HEK293 (cell line): ENCODE measurements at regions not wholly inside any gene's neighbourhood (a gene's known extent, or its start where the extent isn't known, plus 50 kb on each side); places are given as distances from the start of the nearest gene placed in this dataset.
"Not testable (repeated sequence)": the region's sequence is repeated elsewhere in the genome, so short reads cannot be mapped to it uniquely, and the experiment has no call there.

Experiments
- CTCF ChIA-PET: fragments of 350-600 bp; formaldehyde crosslinking; extraction: SDS; loops from one replicate; lab custom pipeline; 2021; ENCODE audit warnings: antibody characterized with exemption; lab: Yijun Ruan, JAX
- POLR2A ChIA-PET: fragments of 300-600 bp; formaldehyde crosslinking; extraction: SDS; loops from one replicate; lab custom pipeline; 2020; ENCODE audit warnings: antibody characterized with exemption, inconsistent platforms; lab: Yijun Ruan, JAX
- H3K27ac ChIP-seq: fragments of 200-500 bp; sonication (Bioruptor generic); 2 replicates; pipeline ENCODE4 v1.5.1; 2014; ENCODE audit warnings: low read depth, low read length, control low read depth, inconsistent platforms; ENCODE audit errors: extremely low read depth
- H3K36me3 ChIP-seq, 2 experiments: fragments of 200-500 bp in 1 of 2; sonication (Bioruptor generic) in 1 of 2; 1 replicate in 1 of 2; 2 replicates in 1 of 2; pipeline ENCODE4 v1.5.1; 2014 to 2017; ENCODE audit warnings: inconsistent platforms in 2 of 2, low read length in 2 of 2; ENCODE audit not compliant: control insufficient read depth in 2 of 2, insufficient read depth in 1 of 2
- H3K4me1 ChIP-seq: fragments of 200-500 bp; sonication (Bioruptor generic); 2 replicates; pipeline ENCODE4 v1.5.1; 2014; ENCODE audit warnings: mild to moderate bottlenecking, low read length, inconsistent platforms; ENCODE audit not compliant: control insufficient read depth, insufficient read depth
- H3K4me3 ChIP-seq: 2 replicates; pipeline ENCODE4 v1.5.1; 2011; ENCODE audit warnings: low read depth, mild to moderate bottlenecking, control low read depth, low read length, moderate library complexity
- H3K9me3 ChIP-seq: fragments of 200-500 bp; sonication (Bioruptor generic); 2 replicates; pipeline ENCODE4 v1.5.1; 2014; ENCODE audit warnings: low read depth, low read length, inconsistent platforms; ENCODE audit not compliant: control insufficient read depth, insufficient read depth
- KLF10 ChIP-seq: fragments of 450-650 bp; IDR thresholded peaks from 2 replicates; pipeline ENCODE4 v1.5.1; 2018; ENCODE audit warnings: missing biosample characterization, mild to moderate bottlenecking, missing genetic modification characterization
- KLF16 ChIP-seq: fragments of 450-650 bp; formaldehyde crosslinking; IDR thresholded peaks from 2 replicates; pipeline ENCODE4 v1.5.1; 2017; ENCODE audit warnings: missing biosample characterization, missing genetic modification characterization
- SALL2 ChIP-seq: fragments of 450-650 bp; formaldehyde crosslinking; IDR thresholded peaks from 2 replicates; pipeline ENCODE4 v1.5.0; 2017; ENCODE audit warnings: missing biosample characterization, mild to moderate bottlenecking, missing genetic modification characterization, borderline replicate concordance
- SETDB1 ChIP-seq: IDR thresholded peaks from one replicate; pipeline ENCODE4 v1.6.1; 2017; ENCODE audit warnings: mild to moderate bottlenecking, low read length, moderate library complexity, mixed read lengths; ENCODE audit not compliant: insufficient read length
- TCF7L2 ChIP-seq: IDR thresholded peaks from 2 replicates; pipeline ENCODE4 v1.6.1; 2011; ENCODE audit warnings: low read depth, mild to moderate bottlenecking, inconsistent platforms, low read length, moderate library complexity, borderline replicate concordance
- ZBTB1 ChIP-seq: fragments of 450-650 bp; formaldehyde crosslinking; IDR thresholded peaks from 2 replicates; pipeline ENCODE4 v1.5.1; 2016; ENCODE audit warnings: missing biosample characterization, missing genetic modification characterization
- ZNF169 ChIP-seq: fragments of 450-650 bp; formaldehyde crosslinking; IDR thresholded peaks from 2 replicates; pipeline ENCODE4 v1.5.1; 2016; ENCODE audit warnings: missing biosample characterization, missing genetic modification characterization
- ZNF19 ChIP-seq: fragments of 450-650 bp; formaldehyde crosslinking; IDR thresholded peaks from 2 replicates; pipeline ENCODE4; 2016; ENCODE audit warnings: missing biosample characterization, missing genetic modification characterization, low read depth
- ZNF211 ChIP-seq: fragments of 450-650 bp; formaldehyde crosslinking; IDR thresholded peaks from 2 replicates; pipeline ENCODE4 v1.5.1; 2016; ENCODE audit warnings: low read depth, missing biosample characterization, missing genetic modification characterization
- ZNF292 ChIP-seq: fragments of 450-650 bp; formaldehyde crosslinking; IDR thresholded peaks from 2 replicates; pipeline ENCODE4 v1.5.1; 2016; ENCODE audit warnings: low read depth, missing biosample characterization, missing genetic modification characterization, borderline replicate concordance
- ZNF324 ChIP-seq: fragments of 450-650 bp; formaldehyde crosslinking; IDR thresholded peaks from 2 replicates; pipeline ENCODE4 v1.5.1; 2016; ENCODE audit warnings: missing biosample characterization, missing genetic modification characterization
- ZNF501 ChIP-seq: fragments of 450-650 bp; formaldehyde crosslinking; IDR thresholded peaks from 2 replicates; pipeline ENCODE4 v1.5.1; 2016; ENCODE audit warnings: missing biosample characterization, missing genetic modification characterization
- ZNF585B ChIP-seq: fragments of 450-650 bp; formaldehyde crosslinking; IDR thresholded peaks from 2 replicates; pipeline ENCODE4 v1.5.1; 2016; ENCODE audit warnings: missing biosample characterization, missing genetic modification characterization
- ZNF596 ChIP-seq: fragments of 450-650 bp; IDR thresholded peaks from 2 replicates; pipeline ENCODE4 v1.5.0; 2018; ENCODE audit warnings: missing biosample characterization, mild to moderate bottlenecking, missing genetic modification characterization, moderate library complexity
- ZNF76 ChIP-seq: fragments of 450-650 bp; formaldehyde crosslinking; IDR thresholded peaks from 2 replicates; pipeline ENCODE4; 2016; ENCODE audit warnings: low read depth, missing biosample characterization, missing genetic modification characterization, borderline replicate concordance
- ZNF791 ChIP-seq: fragments of 450-650 bp; formaldehyde crosslinking; IDR thresholded peaks from 2 replicates; pipeline ENCODE4 v1.5.1; 2016; ENCODE audit warnings: missing biosample characterization, missing genetic modification characterization
- ZNF792 ChIP-seq: fragments of 450-650 bp; formaldehyde crosslinking; IDR thresholded peaks from 2 replicates; pipeline ENCODE4 v1.5.1; 2016; ENCODE audit warnings: missing biosample characterization, missing genetic modification characterization
- ZSCAN16 ChIP-seq: fragments of 450-650 bp; formaldehyde crosslinking; IDR thresholded peaks from 2 replicates; pipeline ENCODE4 v1.5.1; 2016; ENCODE audit warnings: missing biosample characterization, missing genetic modification characterization
- ZXDB ChIP-seq: fragments of 450-650 bp; formaldehyde crosslinking; IDR thresholded peaks from 2 replicates; pipeline ENCODE4 v1.5.1; 2016; ENCODE audit warnings: missing biosample characterization, missing genetic modification characterization
- TF ChIP-seq, protein P1 (sequence below): fragments of 450-650 bp; formaldehyde crosslinking; optimal IDR thresholded peaks from 2 replicates; pipeline ENCODE3; 2016; ENCODE audit warnings: missing biosample characterization, mild to moderate bottlenecking, missing genetic modification characterization
- TF ChIP-seq, protein P2 (sequence below): fragments of 450-650 bp; formaldehyde crosslinking; IDR thresholded peaks from 2 replicates; pipeline ENCODE4 v1.5.1; 2016; ENCODE audit warnings: missing biosample characterization, missing genetic modification characterization, borderline replicate concordance

DNA sequence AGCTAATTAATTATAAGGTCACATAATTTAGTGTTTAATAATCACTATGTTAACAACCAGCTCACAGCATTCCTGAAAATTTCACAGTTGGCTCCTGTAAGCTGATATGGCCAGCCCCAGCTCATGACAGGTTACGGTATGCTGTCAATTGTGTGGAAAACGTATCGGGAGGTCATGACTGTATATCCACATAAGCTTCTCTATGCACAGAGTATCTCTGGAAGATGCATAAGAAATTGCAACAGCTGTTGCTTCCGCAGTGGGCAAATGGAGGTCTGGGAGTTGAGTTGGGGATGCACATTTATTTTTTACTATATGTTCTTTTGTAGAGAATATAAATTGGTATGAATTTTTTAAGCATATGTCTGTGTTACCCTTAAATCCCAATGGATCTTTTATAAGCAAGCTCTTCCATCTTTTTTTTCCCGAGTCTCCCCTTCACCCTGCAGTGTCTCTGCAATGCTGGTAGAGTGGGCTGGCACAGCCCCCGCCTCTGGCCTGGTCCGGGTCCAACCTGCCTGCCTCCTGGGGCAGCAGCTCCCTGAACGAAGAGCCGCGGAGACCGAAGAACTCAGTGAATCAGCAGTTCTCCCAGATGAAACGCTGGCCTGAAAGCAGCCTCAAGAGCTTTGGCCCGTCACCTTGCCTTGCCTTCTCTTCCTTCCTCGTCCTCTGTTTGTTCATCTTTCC, 139.9 kb upstream of the CDYL start:
- Histone ChIP-seq H3K4me1 (no peaks in the 10 kb centered on the region), H3K27ac (no peak overlapping the region), H3K36me3 (no peaks in the 10 kb centered on the region), H3K4me3 (no peak overlapping the region)
- TF ChIP-seq SALL2 (tag by site-specific recombination) (no peak), KLF16 (tag by site-specific recombination) (no peak), TCF7L2 (no peak)
- TF ChIP-seq, protein P1, sequence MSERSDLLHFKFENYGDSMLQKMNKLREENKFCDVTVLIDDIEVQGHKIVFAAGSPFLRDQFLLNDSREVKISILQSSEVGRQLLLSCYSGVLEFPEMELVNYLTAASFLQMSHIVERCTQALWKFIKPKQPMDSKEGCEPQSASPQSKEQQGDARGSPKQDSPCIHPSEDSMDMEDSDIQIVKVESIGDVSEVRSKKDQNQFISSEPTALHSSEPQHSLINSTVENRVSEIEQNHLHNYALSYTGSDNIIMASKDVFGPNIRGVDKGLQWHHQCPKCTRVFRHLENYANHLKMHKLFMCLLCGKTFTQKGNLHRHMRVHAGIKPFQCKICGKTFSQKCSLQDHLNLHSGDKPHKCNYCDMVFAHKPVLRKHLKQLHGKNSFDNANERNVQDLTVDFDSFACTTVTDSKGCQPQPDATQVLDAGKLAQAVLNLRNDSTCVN, result no peak
- TF ChIP-seq, all 188 proteins: peak for 0
- CTCF ChIA-PET, result interaction anchor here (1.1 kb wide), 2 partner anchors 9 to 67 kb away, joined by 3 to 5 read pairs; no protein-coding TSS in a partner anchor
- no peaks in the 10 kb centered on the region for H3K9me3 ChIP-seq
- POLR2A ChIA-PET, result no interaction called here

DNA sequence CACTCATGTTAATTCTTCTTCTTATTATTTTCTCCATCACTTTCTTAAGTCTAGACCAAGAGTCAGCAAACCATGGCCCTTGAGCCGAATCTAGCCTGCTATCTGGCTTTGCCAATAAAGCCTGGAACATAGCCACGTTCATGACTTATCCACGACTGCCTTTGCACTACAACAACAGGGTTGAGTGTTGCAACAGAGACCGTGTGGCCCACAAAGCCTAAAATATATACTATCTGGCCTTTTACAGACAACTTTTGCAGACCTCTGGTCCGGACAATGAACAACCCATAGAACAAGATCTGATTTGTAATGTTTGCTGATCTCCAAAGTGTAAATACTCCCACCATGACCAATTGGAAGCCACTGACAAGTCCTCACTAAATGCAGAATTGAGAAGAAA, 140.5 kb upstream of the CDYL start:
- Histone ChIP-seq H3K4me3 (no peak overlapping the region), H3K4me1 (no peaks in the 10 kb centered on the region), H3K36me3 (no peaks in the 10 kb centered on the region), H3K27ac (no peak overlapping the region), H3K9me3 (no peaks in the 10 kb centered on the region)
- ChIA-PET CTCF (no interaction called here), POLR2A (no interaction called here)
- TF ChIP-seq ZNF19 (no peak), ZNF501 (tag by site-specific recombination) (no peak), KLF10 (tag by site-specific recombination) (no peak), KLF16 (tag by site-specific recombination) (no peak)

DNA sequence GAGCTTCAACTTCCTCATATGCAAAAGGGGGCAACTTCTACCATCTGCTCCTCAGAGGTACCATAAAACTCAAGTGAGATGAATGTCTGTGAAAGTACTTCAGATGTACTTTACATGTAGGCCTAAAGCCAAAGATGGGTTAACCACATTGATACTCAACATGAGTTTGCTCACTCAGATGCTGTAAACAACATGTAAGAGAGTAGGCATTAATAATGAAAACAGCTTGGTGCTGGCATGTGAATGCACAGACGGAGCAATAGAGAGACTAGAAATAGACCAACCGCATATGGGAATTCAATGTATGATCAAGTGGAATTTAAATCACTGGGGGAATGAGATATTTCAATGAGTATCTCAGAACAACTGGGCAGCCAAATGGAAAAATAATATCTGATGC, 143.8 kb upstream of the CDYL start:
- ChIA-PET CTCF (no interaction called here), POLR2A (no interaction called here)

GRCh38 chr6:4629789-4630188, 146.4 kb upstream of the CDYL start:
- peak; percentile 97 for TF ChIP-seq SETDB1
- H3K9me3 ChIP-seq, H3K4me1 ChIP-seq, H3K4me3 ChIP-seq, POLR2A ChIA-PET, H3K27ac ChIP-seq, H3K36me3 ChIP-seq: not testable (repeated sequence)
- CTCF ChIA-PET, result interaction anchor here (0.6 kb wide), 1 partner anchor 829 kb away, joined by 4 read pairs; no protein-coding TSS in a partner anchor

More for the DNA sequence above, 143.8 kb upstream of the CDYL start:
- H3K27ac ChIP-seq, result no peak overlapping the region
- H3K36me3 ChIP-seq, result no peaks in the 10 kb centered on the region
- H3K4me1 ChIP-seq, result no peaks in the 10 kb centered on the region
- no peaks in the 10 kb centered on the region for H3K9me3 ChIP-seq
- TF ChIP-seq ZNF169 (tag by site-specific recombination) (no peak), ZNF76 (tag by site-specific recombination) (no peak), ZNF324 (tag by site-specific recombination) (no peak), ZNF792 (tag by site-specific recombination) (no peak), ZBTB1 (tag by site-specific recombination) (no peak), ZNF585B (no peak), ZNF596 (no peak), ZXDB (tag by site-specific recombination) (no peak), ZSCAN16 (tag by site-specific recombination) (no peak), ZNF292 (no peak), ZNF791 (tag by site-specific recombination) (no peak), ZNF211 (tag by site-specific recombination) (no peak)
- TF ChIP-seq, protein P2, sequence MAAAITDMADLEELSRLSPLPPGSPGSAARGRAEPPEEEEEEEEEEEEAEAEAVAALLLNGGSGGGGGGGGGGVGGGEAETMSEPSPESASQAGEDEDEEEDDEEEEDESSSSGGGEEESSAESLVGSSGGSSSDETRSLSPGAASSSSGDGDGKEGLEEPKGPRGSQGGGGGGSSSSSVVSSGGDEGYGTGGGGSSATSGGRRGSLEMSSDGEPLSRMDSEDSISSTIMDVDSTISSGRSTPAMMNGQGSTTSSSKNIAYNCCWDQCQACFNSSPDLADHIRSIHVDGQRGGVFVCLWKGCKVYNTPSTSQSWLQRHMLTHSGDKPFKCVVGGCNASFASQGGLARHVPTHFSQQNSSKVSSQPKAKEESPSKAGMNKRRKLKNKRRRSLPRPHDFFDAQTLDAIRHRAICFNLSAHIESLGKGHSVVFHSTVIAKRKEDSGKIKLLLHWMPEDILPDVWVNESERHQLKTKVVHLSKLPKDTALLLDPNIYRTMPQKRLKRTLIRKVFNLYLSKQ (tag by site-specific recombination), result no peak
- H3K4me3 ChIP-seq, result no peak overlapping the region
